Activated T-cell treated with anti-CD3 and anti-CD28 coated beads for 1 hour (primary cell): ENCODE measurements at regions not wholly inside any gene's neighbourhood (a gene's known extent, or its start where the extent isn't known, plus 50 kb on each side); places are given as distances from the start of the nearest gene placed in this dataset.

Source experiments
- DNase-seq: peaks from one replicate; pipeline ENCODE4 v3.0.0-alpha.2; 2020; ENCODE audit warnings: low read depth

GRCh38 chr2:147792966-147793617 is 51.7 kb upstream of the ACVR2A start:
- DNase-seq, result no peak

DNA sequence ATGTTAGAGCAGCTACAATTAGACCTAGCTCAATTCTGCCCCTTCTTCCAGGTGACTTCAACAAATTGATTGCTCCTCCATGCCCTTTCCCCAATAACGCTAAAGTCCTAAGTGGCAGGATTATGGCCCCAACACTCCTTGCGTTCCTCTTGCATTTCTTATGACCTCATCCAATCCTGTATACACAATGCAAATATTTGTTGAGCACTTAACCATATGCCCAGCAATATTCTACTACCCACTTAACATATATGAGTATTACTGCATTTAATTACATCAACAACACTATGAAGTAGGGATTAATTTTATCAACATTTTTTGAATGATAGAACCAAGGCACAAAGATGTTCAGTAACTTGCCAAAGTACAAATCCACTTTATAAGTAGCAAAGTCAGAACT is 54.2 kb upstream of the ACVR2A start:
- no peak for DNase-seq

GRCh38 chr2:147789720-147790119 is 55.1 kb upstream of the ACVR2A start:
- DNase-seq, result no peak

GRCh38 chr2:147789287-147789686 is 55.5 kb upstream of the ACVR2A start:
- no peak for DNase-seq

DNA sequence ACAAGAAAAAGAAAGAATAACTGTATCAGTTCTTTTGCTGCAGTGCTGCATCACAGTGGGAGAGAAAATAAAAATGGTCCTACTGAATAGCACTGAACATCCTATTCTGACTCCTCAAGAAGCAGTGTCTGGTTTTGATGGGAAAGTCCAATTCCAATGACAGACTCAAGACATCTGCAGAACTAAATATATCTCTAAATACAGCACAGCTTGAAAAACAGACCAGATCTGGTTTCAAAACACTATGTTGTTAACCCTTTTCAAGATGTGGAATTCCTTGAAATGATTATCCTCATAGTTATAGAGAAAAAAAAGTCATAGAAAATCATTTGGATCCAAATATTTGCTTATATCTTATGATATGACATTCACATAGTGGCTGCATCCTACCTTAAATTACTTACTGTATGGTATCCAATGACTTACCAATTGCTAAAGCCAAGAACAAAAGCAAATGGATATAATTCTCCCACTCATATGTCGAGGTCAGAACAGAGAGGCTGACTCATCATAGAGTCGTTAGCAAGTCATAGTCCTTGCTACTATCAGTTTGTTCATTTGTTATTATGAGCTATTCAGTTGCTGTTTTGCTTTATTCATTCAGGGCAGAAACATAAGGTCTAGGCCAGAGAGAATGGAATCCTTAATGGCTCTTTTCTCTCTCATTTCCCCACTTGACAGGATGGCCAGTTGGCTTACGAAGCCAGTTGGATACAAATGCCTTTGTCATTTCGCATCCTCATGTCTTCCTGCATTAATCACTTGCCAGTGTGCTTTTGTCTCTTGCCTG is 62.5 kb upstream of the ACVR2A start:
- no peak for DNase-seq

DNA sequence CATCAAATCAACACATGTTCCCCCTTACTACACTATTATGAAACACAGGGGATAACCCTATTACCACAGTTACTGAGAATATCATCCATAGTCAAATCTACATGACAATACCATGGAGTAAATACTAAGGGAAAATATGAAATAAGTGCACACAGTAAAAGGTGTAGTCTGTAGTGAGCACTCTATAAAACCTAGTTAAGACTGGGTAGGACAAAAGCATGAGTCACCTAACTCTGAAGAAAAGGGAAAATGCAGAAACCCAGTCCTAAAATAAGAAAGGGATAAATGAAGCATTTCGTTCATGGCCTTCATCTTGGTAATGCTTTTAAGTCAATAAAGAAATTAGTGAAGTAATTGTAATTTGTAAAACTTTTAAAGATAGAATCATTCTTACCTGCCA is 65.4 kb upstream of the ACVR2A start:
- DNase-seq, result no peak

GRCh38 chr2:147777394-147777793 is 67.4 kb upstream of the ACVR2A start:
- no peak for DNase-seq

DNA sequence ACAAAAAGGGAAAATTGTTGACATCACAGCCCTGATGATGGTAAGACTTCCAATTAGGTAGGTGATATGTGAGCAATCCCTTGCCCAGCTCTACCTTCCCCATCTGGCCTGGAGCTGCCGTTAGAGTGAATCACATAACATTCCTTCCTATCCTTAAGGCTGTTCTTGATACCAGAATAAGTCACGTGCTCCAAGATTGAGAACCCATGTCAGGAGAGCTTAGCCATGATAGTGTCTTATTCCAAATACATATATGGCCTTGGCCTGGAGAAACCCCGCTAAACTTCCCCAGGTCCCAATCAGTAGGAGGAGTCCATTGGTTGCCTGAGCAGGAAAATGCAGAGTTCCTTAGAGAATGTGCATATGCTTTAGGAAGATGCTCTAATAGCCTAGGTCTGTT is 70.0 kb upstream of the ACVR2A start:
- no peak for DNase-seq

DNA sequence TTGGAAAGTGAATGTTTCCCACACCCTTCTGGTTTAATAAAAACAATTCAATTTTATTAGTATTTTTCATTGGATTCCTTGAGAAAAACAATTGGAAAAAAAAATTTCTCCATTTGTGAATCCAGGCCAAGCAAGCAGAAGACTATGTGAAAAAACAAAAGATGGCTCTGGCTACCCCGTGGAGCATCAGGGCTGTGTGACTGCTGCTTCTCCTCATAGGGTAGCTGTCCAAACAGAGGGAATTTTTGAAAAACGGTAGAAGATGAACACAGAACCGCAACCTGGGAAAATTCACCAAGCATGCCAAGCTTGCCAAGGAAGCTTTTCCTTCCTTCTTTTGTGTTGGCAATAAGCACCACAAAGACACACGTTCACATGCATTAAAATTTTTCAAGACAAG is 71.3 kb upstream of the ACVR2A start:
- DNase-seq, result no peak

GRCh38 chr2:147772781-147773180 is 72.0 kb upstream of the ACVR2A start:
- DNase-seq, result no peak

GRCh38 chr2:147763861-147764260 is 81.0 kb upstream of the ACVR2A start:
- DNase-seq, result no peak

- DNase-seq, result no peak
These were observed 83.8 kb upstream of the ACVR2A start for GRCh38 chr2:147760984-147761383.

DNA sequence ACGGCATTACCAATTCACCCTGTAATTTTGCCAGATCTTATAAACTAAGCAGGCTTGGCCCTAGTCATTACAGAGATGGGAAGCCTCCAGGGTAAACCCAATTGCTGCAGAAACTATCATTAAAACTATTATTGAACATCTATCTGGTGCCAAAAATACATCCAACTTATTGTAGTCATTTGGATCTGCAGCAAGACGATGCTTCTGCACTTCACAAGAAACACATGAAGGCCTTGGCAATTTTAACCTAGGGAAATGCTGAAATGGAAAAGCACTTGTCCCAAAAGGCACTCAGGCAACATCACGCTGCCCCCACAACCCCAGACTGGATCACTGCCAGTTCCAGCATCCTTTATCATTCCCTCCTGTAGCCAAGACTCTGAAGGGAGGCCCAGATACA is 85.3 kb upstream of the ACVR2A start:
- DNase-seq, result no peak

- no peak for DNase-seq
These were observed 86.0 kb upstream of the ACVR2A start for GRCh38 chr2:147758821-147759220.

- no peak for DNase-seq
These were observed 88.8 kb upstream of the ACVR2A start for GRCh38 chr2:147756069-147756468.

GRCh38 chr2:147740211-147740927 is 104.5 kb upstream of the ACVR2A start:
- DNase-seq, result no peak

DNA sequence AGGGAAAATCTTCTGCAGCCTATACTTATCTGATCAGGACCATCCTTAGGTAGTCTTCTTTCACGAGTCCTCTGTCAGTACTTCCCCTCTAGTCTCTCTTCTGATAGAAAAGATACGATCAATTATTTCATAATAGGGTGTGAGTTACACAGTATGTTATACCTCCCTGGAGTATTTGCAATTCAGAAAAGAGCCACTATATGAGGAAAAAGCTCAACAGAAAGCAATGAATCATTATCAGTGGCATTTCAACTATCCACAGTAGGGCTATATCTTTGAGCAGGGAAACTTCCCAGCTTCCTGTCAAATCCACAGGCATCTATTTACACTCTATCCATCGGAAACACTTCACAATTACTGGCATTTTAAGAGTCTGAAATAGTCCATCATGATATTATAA is 105.3 kb upstream of the ACVR2A start:
- no peak for DNase-seq

DNA sequence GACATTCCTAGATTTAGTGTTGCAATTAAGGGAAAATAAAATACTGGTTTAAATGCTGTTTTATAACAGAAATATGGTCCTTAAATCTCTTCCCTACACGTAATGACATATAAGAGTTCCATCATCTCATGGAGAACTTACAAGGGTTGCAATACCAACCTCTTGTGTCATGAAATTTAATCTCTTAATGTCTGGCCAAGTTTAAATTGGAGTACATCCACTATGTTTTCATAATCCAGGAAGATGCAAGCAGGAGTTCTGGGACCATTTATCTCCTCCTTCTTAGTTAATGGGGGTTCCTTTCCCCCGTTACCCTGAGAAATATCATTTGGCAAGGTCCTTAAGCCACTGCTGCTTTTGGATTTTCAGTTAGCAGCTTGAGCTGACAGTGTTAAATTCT is 126.0 kb upstream of the ACVR2A start:
- no peak for DNase-seq

- no peak for DNase-seq
These were observed 127.9 kb upstream of the ACVR2A start for GRCh38 chr2:147716906-147717305.

- no peak for DNase-seq
These were observed 129.0 kb upstream of the ACVR2A start for GRCh38 chr2:147715807-147716206.

DNA sequence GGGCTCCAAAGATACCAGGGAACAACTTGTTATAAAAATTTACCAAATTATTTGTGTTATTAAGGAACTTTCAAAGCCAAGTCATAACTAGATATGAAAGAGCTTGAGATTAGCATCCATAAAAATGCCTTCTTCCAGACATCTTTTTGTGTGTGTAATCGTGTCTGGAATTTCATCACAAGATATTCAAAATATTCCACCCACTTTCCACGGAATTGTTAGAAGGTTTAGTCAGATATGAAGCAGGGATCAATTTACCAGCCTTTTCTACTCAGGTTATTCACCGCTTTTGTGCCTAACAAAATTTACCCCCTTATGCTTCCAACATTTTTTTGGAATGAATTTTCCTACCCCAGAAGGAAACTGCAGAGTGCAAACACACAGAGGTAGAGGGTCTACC is 130.2 kb upstream of the ACVR2A start:
- no peak for DNase-seq

- DNase-seq, result no peak
These were observed 131.5 kb upstream of the ACVR2A start for GRCh38 chr2:147713349-147713748.

DNA sequence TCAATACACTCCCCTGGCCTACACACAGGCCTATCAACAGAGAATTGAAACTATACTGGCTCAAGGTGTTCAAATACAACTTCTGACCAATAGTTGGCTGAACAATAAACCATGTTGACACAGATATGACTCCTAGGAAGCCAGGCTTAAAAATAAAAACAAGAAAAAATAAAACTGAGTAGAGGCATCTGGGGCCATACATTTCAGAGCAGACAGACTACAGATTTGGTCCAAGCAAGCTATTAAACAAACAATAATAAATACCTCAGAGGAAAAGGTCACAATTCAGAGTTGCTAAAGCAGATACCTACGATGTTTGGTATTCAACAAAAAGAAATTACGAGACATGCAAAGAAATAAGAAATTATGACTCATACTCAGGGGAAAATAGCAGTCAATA is 132.8 kb upstream of the ACVR2A start:
- no peak for DNase-seq
